SKM-1 (cell line): ENCODE measurements at regions not wholly inside any gene's neighbourhood (a gene's known extent, or its start where the extent isn't known, plus 50 kb on each side); places are given as distances from the start of the nearest gene placed in this dataset.

ENCODE experiments used
- DNase-seq: peaks from one replicate; lab custom pipeline; 2025; ENCODE audit not compliant: unreplicated experiment; lab: John Stamatoyannopoulos, UW

- no peak for DNase-seq
Measured at GRCh38 chr2:133766164-133766832, 198.0 kb upstream of the NCKAP5 start.

GRCh38 chr2:133768256-133768655, 200.0 kb upstream of the NCKAP5 start:
- DNase-seq: no peak

- DNase-seq: no peak
Measured at GRCh38 chr2:133768658-133769435, 200.6 kb upstream of the NCKAP5 start.

GRCh38 chr2:133773854-133774653, 205.8 kb upstream of the NCKAP5 start:
- DNase-seq: no peak

- no peak for DNase-seq
Measured at GRCh38 chr2:133774654-133775015, 206.4 kb upstream of the NCKAP5 start.

- DNase-seq: no peak
Measured at GRCh38 chr2:133776936-133777573, 208.8 kb upstream of the NCKAP5 start.

- no peak for DNase-seq
Measured at GRCh38 chr2:133777574-133777960, 209.3 kb upstream of the NCKAP5 start.

- DNase-seq: peak; percentile 54
Measured at GRCh38 chr2:133780099-133780996, 212.1 kb upstream of the NCKAP5 start.

GRCh38 chr2:133780997-133781513, 212.8 kb upstream of the NCKAP5 start:
- no peak for DNase-seq

GRCh38 chr2:133787207-133787606, 218.9 kb upstream of the NCKAP5 start:
- DNase-seq: no peak

GRCh38 chr2:133787651-133788050, 219.4 kb upstream of the NCKAP5 start:
- no peak for DNase-seq

GRCh38 chr2:133788386-133788785, 220.1 kb upstream of the NCKAP5 start:
- DNase-seq: no peak

- no peak for DNase-seq
Measured at GRCh38 chr2:133789743-133790142, 221.5 kb upstream of the NCKAP5 start.

- DNase-seq: no peak
Measured at GRCh38 chr2:133790711-133791110, 222.4 kb upstream of the NCKAP5 start.

GRCh38 chr2:133791191-133791590, 222.9 kb upstream of the NCKAP5 start:
- no peak for DNase-seq

GRCh38 chr2:133792223-133792622, 224.0 kb upstream of the NCKAP5 start:
- no peak for DNase-seq

- no peak for DNase-seq
Measured at GRCh38 chr2:133794114-133794513, 225.9 kb upstream of the NCKAP5 start.

- no peak for DNase-seq
Measured at GRCh38 chr2:133801946-133802345, 233.7 kb upstream of the NCKAP5 start.

- no peak for DNase-seq
Measured at GRCh38 chr2:133802409-133803039, 234.3 kb upstream of the NCKAP5 start.

GRCh38 chr2:133806564-133806963, 238.3 kb upstream of the NCKAP5 start:
- no peak for DNase-seq
